MM.1S (cell line): ENCODE measurements at regions not wholly inside any gene's neighbourhood (a gene's known extent, or its start where the extent isn't known, plus 50 kb on each side); places are given as distances from the start of the nearest gene placed in this dataset.

ENCODE experiments used
- DNase-seq: peaks from one replicate; pipeline ENCODE4 v3.0.0-alpha.2; 2015
- H2AFZ ChIP-seq: fragments of 300-600 bp; sonication (generic); 2 replicates; pipeline ENCODE4 v1.6.0; 2016; ENCODE audit warnings: antibody characterized with exemption, low read length
- H3F3A ChIP-seq: fragments of 300-600 bp; sonication (generic); 2 replicates; pipeline ENCODE4 v1.6.1; 2016; ENCODE audit warnings: mild to moderate bottlenecking, antibody characterized with exemption, low read length, moderate library complexity, mixed read lengths; ENCODE audit not compliant: insufficient read depth
- H3K27ac ChIP-seq: fragments of 300-600 bp; sonication (generic); 2 replicates; pipeline ENCODE4 v1.5.1; 2016; ENCODE audit warnings: mild to moderate bottlenecking, low read length
- H3K27me3 ChIP-seq: fragments of 300-600 bp; sonication (generic); replicated peaks from 2 replicates; pipeline ENCODE4 v1.6.0; 2016; ENCODE audit warnings: low read length; ENCODE audit not compliant: insufficient read depth
- H3K36me3 ChIP-seq: fragments of 300-600 bp; sonication (generic); replicated peaks from 2 replicates; pipeline ENCODE4 v1.6.1; 2016; ENCODE audit warnings: mild to moderate bottlenecking, low read length, mixed read lengths; ENCODE audit not compliant: insufficient read depth
- H3K4me1 ChIP-seq: fragments of 300-600 bp; sonication (generic); 2 replicates; pipeline ENCODE4 v1.6.1; 2016; ENCODE audit warnings: low read length, mixed read lengths
- H3K4me2 ChIP-seq: fragments of 300-600 bp; sonication (generic); 2 replicates; pipeline ENCODE4 v1.6.0; 2016; ENCODE audit warnings: low read depth, low read length
- H3K4me3 ChIP-seq: fragments of 300-600 bp; sonication (generic); 2 replicates; pipeline ENCODE4 v1.5.1; 2016; ENCODE audit warnings: low read length, mixed read lengths
- H3K79me2 ChIP-seq: fragments of 300-600 bp; sonication (generic); 2 replicates; pipeline ENCODE4 v1.6.1; 2016; ENCODE audit warnings: mixed run types, low read length, mixed read lengths
- H3K9ac ChIP-seq: fragments of 300-600 bp; sonication (generic); 2 replicates; pipeline ENCODE4 v1.6.1; 2016; ENCODE audit warnings: low read length, mixed read lengths
- H3K9me2 ChIP-seq: fragments of 300-600 bp; sonication (generic); replicated peaks from 2 replicates; pipeline ENCODE4 v1.6.1; 2016; ENCODE audit warnings: mild to moderate bottlenecking, low read length, mixed read lengths; ENCODE audit not compliant: insufficient read depth
- H3K9me3 ChIP-seq: fragments of 300-600 bp; sonication (generic); replicated peaks from 2 replicates; pipeline ENCODE4 v1.6.1; 2016; ENCODE audit warnings: mild to moderate bottlenecking, low read length, mixed read lengths; ENCODE audit not compliant: insufficient read depth
- H4K20me1 ChIP-seq: fragments of 300-600 bp; sonication (generic); 2 replicates; pipeline ENCODE4 v1.6.1; 2016; ENCODE audit warnings: mild to moderate bottlenecking, low read length, moderate library complexity, mixed read lengths; ENCODE audit not compliant: insufficient read depth
- EZH2 ChIP-seq: fragments of 300-600 bp; sonication (generic); optimal IDR thresholded peaks from 2 replicates; pipeline ENCODE3; 2017; ENCODE audit warnings: low read depth, mild to moderate bottlenecking, antibody characterized with exemption, low read length, mixed read lengths
- EZH2phosphoT487 ChIP-seq: fragments of 300-600 bp; sonication (generic); IDR thresholded peaks from 2 replicates; pipeline ENCODE4 v1.6.1; 2018; ENCODE audit warnings: antibody characterized with exemption, low read length
- TF ChIP-seq, protein P1 (sequence below): fragments of 300-600 bp; sonication (generic); IDR thresholded peaks from 2 replicates; pipeline ENCODE4 v1.5.1; 2016; ENCODE audit warnings: antibody characterized with exemption, low read length, mixed read lengths

GRCh38 chr6:159461998-159462397 is 231.0 kb downstream of the SOD2 start:
- no peak overlapping the region for H3K9ac ChIP-seq
- no peak overlapping the region for H3K4me3 ChIP-seq
- no peaks in the 10 kb centered on the region for H3K9me2 ChIP-seq
- DNase-seq = peak; percentile 23
- H4K20me1 ChIP-seq = no peaks in the 10 kb centered on the region
- H3K27me3 ChIP-seq = no peaks in the 10 kb centered on the region
- no peaks in the 10 kb centered on the region for H3K4me1 ChIP-seq
- H3K27ac ChIP-seq = no peak overlapping the region
- H3K36me3 ChIP-seq = no peaks in the 10 kb centered on the region
- H3K9me3 ChIP-seq = no peaks in the 10 kb centered on the region
- TF ChIP-seq EZH2 (no peak), EZH2phosphoT487 (no peak)
- TF ChIP-seq, protein P1, sequence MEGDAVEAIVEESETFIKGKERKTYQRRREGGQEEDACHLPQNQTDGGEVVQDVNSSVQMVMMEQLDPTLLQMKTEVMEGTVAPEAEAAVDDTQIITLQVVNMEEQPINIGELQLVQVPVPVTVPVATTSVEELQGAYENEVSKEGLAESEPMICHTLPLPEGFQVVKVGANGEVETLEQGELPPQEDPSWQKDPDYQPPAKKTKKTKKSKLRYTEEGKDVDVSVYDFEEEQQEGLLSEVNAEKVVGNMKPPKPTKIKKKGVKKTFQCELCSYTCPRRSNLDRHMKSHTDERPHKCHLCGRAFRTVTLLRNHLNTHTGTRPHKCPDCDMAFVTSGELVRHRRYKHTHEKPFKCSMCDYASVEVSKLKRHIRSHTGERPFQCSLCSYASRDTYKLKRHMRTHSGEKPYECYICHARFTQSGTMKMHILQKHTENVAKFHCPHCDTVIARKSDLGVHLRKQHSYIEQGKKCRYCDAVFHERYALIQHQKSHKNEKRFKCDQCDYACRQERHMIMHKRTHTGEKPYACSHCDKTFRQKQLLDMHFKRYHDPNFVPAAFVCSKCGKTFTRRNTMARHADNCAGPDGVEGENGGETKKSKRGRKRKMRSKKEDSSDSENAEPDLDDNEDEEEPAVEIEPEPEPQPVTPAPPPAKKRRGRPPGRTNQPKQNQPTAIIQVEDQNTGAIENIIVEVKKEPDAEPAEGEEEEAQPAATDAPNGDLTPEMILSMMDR = no peak
- H3F3A ChIP-seq = no peaks in the 10 kb centered on the region
- no peak overlapping the region for H2AFZ ChIP-seq
- no peak overlapping the region for H3K4me2 ChIP-seq
- no peaks in the 10 kb centered on the region for H3K79me2 ChIP-seq

DNA sequence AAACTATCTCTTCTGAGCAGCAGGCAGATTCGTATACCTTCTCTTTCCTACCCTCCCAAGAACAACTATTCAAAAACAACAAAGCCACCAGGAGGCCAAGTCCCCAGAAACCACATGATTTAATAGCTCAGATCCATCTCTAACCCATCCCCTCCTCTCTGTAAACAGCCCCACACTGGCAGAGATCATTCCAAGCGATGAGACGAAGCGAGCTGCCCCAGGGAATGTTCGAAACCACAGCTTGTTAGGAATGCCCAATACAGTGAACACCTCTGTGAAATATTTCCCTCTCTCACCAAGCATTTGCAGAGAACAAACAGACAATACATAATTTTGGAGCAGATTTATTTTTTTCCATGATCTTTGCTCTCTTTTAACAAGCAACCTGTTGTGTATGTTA is 231.8 kb downstream of the SOD2 start:
- no peaks in the 10 kb centered on the region for H3K9me3 ChIP-seq

DNA sequence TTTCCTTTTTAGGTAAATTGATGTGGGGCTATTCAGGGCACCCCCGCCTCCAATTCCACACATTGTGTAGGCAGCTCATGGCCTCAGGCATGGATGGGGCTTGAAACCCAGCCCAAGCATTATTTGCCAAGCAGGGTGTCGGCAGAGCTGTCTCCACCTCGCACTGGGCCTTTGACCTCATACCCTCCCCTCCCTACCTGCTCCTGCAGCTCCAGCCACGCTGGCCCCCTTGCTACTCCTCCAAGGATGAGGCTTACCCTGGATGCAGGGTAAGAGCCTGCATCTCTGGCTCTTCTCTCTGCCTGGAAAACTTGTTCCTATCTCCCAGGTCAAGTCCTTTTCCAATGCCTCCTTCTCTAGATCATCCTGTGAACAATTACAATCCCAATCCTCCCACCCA is 232.6 kb downstream of the SOD2 start:
- H3K27ac ChIP-seq = no peak overlapping the region
- no peak for TF ChIP-seq EZH2
- no peak for TF ChIP-seq EZH2phosphoT487
- TF ChIP-seq, protein P1 = no peak
- H3K9me3 ChIP-seq = no peaks in the 10 kb centered on the region
- no peaks in the 10 kb centered on the region for H3F3A ChIP-seq
- no peaks in the 10 kb centered on the region for H4K20me1 ChIP-seq
- H3K79me2 ChIP-seq = no peaks in the 10 kb centered on the region
- H3K36me3 ChIP-seq = no peaks in the 10 kb centered on the region
- no peak overlapping the region for H2AFZ ChIP-seq
- no peak overlapping the region for H3K4me2 ChIP-seq
- H3K9me2 ChIP-seq = no peaks in the 10 kb centered on the region
- H3K9ac ChIP-seq = no peak overlapping the region
- DNase-seq = no peak
- H3K4me3 ChIP-seq = no peak overlapping the region
- no peaks in the 10 kb centered on the region for H3K27me3 ChIP-seq
- no peaks in the 10 kb centered on the region for H3K4me1 ChIP-seq

More for the DNA sequence above, 231.8 kb downstream of the SOD2 start:
- Histone ChIP-seq H3K4me2 (no peak overlapping the region), H3K27ac (no peak overlapping the region), H4K20me1 (no peaks in the 10 kb centered on the region), H3F3A (no peaks in the 10 kb centered on the region), H3K27me3 (no peaks in the 10 kb centered on the region), H3K79me2 (no peaks in the 10 kb centered on the region), H2AFZ (no peak overlapping the region), H3K9me2 (no peaks in the 10 kb centered on the region), H3K9ac (no peak overlapping the region), H3K4me3 (no peak overlapping the region), H3K36me3 (no peaks in the 10 kb centered on the region), H3K4me1 (no peaks in the 10 kb centered on the region)
- TF ChIP-seq EZH2phosphoT487 (no peak), EZH2 (no peak)
- TF ChIP-seq, protein P1 = no peak
- DNase-seq = no peak
